ENCODE measurements at regions not wholly inside any gene's neighbourhood (a gene's known extent, or its start where the extent isn't known, plus 50 kb on each side); places are given as distances from the start of the nearest gene placed in this dataset.
A peak's percentile ranks its signal among the peaks of the same experiment; 100 is the strongest.
"Not testable (repeated sequence)": the region's sequence is repeated elsewhere in the genome, so short reads cannot be mapped to it uniquely, and the experiment has no call there.

GRCh38 chr5:68966596-68966995, 127.2 kb upstream of the SLC30A5 start:
- no peak for DNase-seq (ENCODE audit: low read depth, low spot score)

GRCh38 chr5:68968429-68968828, 125.4 kb upstream of the SLC30A5 start:
- no peak for DNase-seq (ENCODE audit: low read depth, low spot score)

- DNase-seq (ENCODE audit: low read depth, low spot score): no peak
These were observed 123.2 kb upstream of the SLC30A5 start for GRCh38 chr5:68970617-68971016.

- no peak for DNase-seq (ENCODE audit: low read depth, low spot score)
These were observed 120.1 kb upstream of the SLC30A5 start for GRCh38 chr5:68973696-68974095.

GRCh38 chr5:68983043-68983442, 110.8 kb upstream of the SLC30A5 start:
- DNase-seq (ENCODE audit: low read depth, low spot score): no peak

DNA sequence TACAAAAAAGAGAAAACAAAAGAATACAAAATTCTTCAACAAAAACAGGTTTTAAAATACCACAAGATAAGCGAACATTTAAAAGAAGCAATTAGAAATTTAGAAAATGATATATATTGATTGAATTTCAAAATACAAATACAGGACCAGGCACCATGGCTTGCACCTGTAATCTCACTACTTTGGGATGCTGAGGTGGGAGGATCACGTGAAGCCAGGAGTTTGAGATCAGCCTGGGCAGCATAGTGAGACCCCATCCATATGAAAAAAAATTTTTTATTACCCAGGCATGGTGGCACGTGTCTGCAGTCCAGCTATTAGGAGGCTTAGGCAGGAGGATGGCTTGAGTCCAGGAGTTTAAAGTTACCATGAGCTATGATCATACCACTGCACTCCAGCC, 109.9 kb upstream of the SLC30A5 start:
- no peak for DNase-seq (ENCODE audit: low read depth, low spot score)

- DNase-seq (ENCODE audit: low read depth, low spot score): no peak
These were observed 102.3 kb upstream of the SLC30A5 start for GRCh38 chr5:68991279-68992084.

DNA sequence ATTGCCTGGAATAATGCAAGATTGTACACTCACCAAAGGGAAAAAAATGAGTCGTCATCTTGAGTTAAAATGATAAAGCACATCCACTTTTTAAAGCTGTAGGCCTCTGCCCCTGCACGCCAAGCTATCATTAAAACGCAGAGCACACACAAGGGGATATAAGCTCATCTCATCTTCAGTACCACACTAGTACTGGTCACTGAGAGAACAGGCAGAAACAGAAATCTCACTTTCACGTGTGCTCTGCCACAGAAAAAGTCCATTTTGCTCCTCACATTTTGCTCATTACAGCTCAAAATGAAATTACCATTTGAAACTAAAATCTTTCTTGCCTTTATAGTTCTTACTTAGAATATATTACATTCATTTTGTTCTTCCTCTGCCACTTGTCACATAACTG, 99.2 kb upstream of the SLC30A5 start:
- DNase-seq (ENCODE audit: low read depth, low spot score): no peak

GRCh38 chr5:68995845-68996545, 97.8 kb upstream of the SLC30A5 start:
- no peak for DNase-seq (ENCODE audit: low read depth, low spot score)

GRCh38 chr5:68999181-68999580, 94.6 kb upstream of the SLC30A5 start:
- no peak for DNase-seq (ENCODE audit: low read depth, low spot score)

GRCh38 chr5:69000216-69000919, 93.4 kb upstream of the SLC30A5 start:
- no peak for DNase-seq (ENCODE audit: low read depth, low spot score)

DNA sequence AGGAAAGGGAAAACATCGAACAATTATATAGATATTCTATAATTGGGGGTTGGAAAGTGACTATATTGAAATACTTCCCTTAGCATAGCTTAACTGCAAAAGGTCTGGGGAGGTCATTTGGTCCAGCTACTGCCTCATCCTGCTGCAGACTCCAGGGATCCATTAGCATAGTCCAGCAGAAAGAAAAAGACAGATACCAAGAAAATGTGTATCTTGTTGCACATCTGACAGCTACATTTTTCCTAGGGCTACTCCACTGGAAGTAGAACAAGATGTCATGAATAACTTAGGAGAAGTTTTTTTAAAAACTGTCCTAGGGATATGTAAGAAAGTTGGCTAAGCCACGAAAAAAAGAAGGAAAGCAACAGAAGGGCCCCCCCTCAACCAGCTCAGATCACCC, 92.9 kb upstream of the SLC30A5 start:
- DNase-seq (ENCODE audit: low read depth, low spot score): no peak

DNA sequence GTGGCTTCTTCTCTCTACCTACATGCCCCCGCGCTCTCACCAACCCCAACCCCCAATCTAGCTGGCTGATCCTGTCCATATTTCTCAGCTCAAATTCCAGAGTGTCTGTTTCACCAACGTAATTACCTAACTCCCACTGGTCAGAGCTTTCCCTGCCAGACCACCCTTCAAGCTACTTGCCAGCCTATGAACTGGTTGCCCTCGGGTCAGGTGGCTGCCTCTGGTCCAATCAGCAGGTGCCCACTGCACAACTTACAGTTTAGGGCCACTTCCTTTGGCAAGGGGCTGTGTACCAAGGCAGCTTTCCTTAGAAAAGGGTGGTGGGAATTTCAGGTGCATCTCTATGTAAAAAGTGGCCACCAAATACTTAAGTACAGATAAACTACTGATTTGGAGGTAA, 92.2 kb upstream of the SLC30A5 start:
- peak; percentile 5 for DNase-seq (ENCODE audit: low read depth, low spot score)

GRCh38 chr5:69004127-69004526, 89.7 kb upstream of the SLC30A5 start:
- no peak for DNase-seq (ENCODE audit: low read depth, low spot score)

- no peak for DNase-seq (ENCODE audit: low read depth, low spot score)
These were observed 89.1 kb upstream of the SLC30A5 start for GRCh38 chr5:69004676-69005075.

GRCh38 chr5:69006030-69006429, 87.8 kb upstream of the SLC30A5 start:
- DNase-seq (ENCODE audit: low read depth, low spot score): no peak

GRCh38 chr5:69007163-69007562, 86.7 kb upstream of the SLC30A5 start:
- no peak for DNase-seq (ENCODE audit: low read depth, low spot score)

DNA sequence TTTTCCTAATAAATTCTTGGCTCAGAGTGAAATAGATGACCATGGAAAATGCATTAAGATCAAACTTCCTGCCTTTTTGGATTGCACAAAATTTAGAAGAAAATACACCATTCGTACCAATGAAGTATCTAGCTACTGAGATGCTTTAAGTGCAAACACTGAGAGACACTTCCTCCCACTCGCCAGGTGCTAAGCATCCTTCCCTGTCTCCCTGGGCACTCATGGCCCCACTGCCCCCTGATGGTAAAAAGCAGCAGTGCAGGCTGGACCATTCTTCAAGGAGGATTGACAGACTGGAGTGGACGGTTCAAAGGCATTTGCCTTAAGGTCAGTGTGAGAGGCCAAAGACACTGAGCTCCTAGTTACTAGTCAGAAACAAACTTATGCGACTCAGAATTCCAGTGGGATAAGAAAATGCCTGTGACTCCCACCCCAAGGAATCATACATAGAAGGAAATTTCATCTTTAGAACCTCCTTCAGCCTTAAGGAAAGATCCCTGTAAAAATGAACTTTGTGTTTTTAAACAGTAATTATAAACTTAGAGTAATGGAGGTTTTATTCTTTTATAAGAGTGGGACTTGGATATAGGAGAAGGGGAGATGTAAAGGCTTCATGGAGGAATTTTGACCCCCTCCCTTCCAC, 86.0 kb upstream of the SLC30A5 start:
- peak; percentile 89 for DNase-seq (ENCODE audit: low read depth, low spot score)

GRCh38 chr5:69010476-69010875, 83.3 kb upstream of the SLC30A5 start:
- no peak for DNase-seq (ENCODE audit: low read depth, low spot score)

DNA sequence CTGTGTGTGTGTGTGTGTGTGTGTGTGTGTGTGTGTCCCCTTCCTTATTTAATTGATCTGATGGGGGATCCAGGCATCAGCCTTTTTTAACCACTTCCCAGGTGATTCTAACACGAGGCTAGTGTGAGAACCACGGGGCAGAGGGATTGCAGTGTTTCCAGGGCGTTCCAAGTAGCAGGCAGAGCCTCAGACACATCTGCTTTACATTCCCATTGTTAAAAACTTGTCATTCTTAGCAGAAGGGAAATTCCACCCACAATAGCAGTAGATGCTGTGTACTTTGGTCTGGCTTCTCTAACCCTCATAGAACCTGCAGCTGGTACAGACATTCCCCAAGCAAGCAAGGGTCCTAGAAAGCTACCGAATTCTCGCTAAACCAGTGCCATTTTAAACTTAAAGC, 81.9 kb upstream of the SLC30A5 start:
- DNase-seq (ENCODE audit: low read depth, low spot score): no peak

DNA sequence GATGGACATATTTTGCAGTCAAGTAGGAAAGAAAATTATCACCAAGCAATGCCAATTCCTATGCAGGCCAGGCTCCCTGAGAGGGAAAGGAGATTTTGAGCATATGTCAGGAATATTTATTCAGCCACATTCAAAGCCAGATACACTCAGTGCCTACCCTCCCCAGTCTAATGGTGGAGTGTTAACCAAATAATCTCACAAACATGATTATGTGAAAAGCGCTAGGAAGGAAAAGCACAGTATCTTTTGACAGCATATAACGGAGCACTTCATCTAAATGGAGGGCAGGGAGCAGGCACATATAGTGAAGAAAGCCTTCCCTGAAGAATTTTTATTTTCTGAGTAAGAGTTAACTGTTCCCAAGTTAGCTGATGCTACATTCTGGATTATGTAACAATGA, 80.3 kb upstream of the SLC30A5 start:
- DNase-seq (ENCODE audit: low read depth, low spot score): no peak

GRCh38 chr5:69014007-69014406, 79.8 kb upstream of the SLC30A5 start:
- not testable (repeated sequence) for DNase-seq (ENCODE audit: low read depth, low spot score)
